Progenitor cell of endocrine pancreas (in vitro differentiated cells): ENCODE measurements at regions not wholly inside any gene's neighbourhood (a gene's known extent, or its start where the extent isn't known, plus 50 kb on each side); places are given as distances from the start of the nearest gene placed in this dataset.

Experiments used
- DNase-seq: peaks from one replicate; pipeline ENCODE4 v3.0.0; 2021; ENCODE audit warnings: low spot score; ENCODE audit not compliant: unreplicated experiment
- H3K27ac Mint-ChIP-seq: 2 replicates; pipeline ENCODE4 v1.8.0; 2021; ENCODE audit warnings: mild to moderate bottlenecking, moderate library complexity, mixed read lengths
- H3K27me3 Mint-ChIP-seq: 2 replicates; pipeline ENCODE4 v1.8.0; 2021; ENCODE audit warnings: mixed read lengths
- H3K36me3 Mint-ChIP-seq: 2 replicates; pipeline ENCODE4 v1.8.0; 2022; ENCODE audit warnings: mixed read lengths; ENCODE audit not compliant: insufficient read depth
- H3K4me1 Mint-ChIP-seq: 2 replicates; pipeline ENCODE4 v1.8.0; 2021; ENCODE audit warnings: low read depth, mixed read lengths
- H3K4me3 Mint-ChIP-seq: 2 replicates; pipeline ENCODE4 v1.8.0; 2021; ENCODE audit warnings: low read depth, mild to moderate bottlenecking, moderate library complexity, mixed read lengths
- H3K9me3 Mint-ChIP-seq: 2 replicates; pipeline ENCODE4 v1.8.0; 2021; ENCODE audit warnings: low read depth, mixed read lengths
- TF ChIP-seq, protein P1 (sequence below): fragments of 200-600 bp; sonication (generic); IDR thresholded peaks from one replicate; pipeline ENCODE4 v1.5.0; 2021; ENCODE audit warnings: antibody characterized with exemption, mild to moderate bottlenecking; ENCODE audit not compliant: unreplicated experiment

DNA sequence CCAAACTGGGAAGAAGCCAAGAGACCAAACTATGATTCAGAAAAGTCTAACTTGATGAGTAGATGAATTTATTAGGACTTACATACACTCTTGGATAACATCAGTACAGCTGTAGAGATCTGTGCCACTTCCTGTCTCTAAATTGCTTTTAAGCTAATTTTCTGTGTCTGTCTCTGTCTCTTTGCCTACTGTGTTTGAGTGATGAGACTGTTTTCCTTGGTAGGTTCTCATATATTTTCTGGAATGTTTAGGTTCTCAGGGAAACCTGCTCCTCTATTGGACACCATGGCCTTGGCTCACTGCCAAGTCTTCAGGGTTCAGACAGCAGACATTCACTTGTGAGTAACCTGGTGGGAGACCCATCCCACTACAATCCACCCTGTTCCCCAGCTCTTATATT, 103.5 kb upstream of the KIF2B start:
- Mint-ChIP-seq H3K27me3 (no peaks in the 10 kb centered on the region), H3K9me3 (peaks cover 2% of the 10 kb centered on the region), H3K36me3 (no peaks in the 10 kb centered on the region), H3K27ac (no peak overlapping the region), H3K4me1 (no peaks in the 10 kb centered on the region), H3K4me3 (no peak overlapping the region)
- TF ChIP-seq, protein P1, sequence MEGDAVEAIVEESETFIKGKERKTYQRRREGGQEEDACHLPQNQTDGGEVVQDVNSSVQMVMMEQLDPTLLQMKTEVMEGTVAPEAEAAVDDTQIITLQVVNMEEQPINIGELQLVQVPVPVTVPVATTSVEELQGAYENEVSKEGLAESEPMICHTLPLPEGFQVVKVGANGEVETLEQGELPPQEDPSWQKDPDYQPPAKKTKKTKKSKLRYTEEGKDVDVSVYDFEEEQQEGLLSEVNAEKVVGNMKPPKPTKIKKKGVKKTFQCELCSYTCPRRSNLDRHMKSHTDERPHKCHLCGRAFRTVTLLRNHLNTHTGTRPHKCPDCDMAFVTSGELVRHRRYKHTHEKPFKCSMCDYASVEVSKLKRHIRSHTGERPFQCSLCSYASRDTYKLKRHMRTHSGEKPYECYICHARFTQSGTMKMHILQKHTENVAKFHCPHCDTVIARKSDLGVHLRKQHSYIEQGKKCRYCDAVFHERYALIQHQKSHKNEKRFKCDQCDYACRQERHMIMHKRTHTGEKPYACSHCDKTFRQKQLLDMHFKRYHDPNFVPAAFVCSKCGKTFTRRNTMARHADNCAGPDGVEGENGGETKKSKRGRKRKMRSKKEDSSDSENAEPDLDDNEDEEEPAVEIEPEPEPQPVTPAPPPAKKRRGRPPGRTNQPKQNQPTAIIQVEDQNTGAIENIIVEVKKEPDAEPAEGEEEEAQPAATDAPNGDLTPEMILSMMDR = no peak
- no peak for DNase-seq

DNA sequence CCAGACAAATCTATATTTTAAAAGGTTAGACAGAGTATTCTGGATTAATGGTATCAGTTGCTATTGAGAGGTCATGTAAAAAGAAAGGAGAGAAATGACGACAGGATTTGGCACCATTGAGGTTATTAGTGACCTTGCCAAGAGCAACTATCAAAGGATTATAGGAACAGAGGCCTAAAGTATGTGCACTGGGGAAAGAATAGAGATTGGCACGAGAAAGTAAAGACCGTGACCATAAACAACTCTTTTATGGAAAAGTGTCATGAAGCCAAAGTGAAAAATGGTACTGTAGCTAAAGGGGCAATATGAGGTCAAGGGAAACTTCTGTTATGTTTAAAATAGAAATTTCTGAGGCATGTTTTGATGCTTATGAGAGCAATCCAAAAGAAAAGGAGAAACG, 115.2 kb upstream of the KIF2B start:
- peaks cover 14% of the 10 kb centered on the region for H3K9me3 Mint-ChIP-seq
- no peaks in the 10 kb centered on the region for H3K36me3 Mint-ChIP-seq
- no peak overlapping the region for H3K27ac Mint-ChIP-seq
- DNase-seq = no peak
- H3K27me3 Mint-ChIP-seq = no peaks in the 10 kb centered on the region
- no peaks in the 10 kb centered on the region for H3K4me1 Mint-ChIP-seq
- TF ChIP-seq, protein P1 = no peak
- H3K4me3 Mint-ChIP-seq = no peak overlapping the region

DNA sequence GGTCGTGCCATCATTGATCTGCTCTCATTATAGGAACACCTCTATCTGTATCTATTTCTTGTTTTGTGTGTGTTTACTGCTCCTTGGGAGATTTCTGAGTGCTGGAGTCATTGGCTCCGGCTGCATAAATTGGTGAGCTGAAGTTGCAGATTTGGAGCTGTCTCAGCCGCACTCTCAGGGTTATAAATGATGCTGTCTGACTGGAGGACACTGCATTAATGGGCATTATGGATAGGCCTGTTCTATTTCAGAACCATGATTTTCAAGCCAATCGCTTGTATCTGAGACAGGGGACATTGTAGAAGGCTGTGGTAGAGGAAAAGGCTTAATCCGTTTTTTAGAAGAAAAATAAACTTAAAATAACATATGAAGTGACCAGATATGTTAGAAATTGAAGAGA, 126.4 kb upstream of the KIF2B start:
- no peaks in the 10 kb centered on the region for H3K36me3 Mint-ChIP-seq
- H3K27ac Mint-ChIP-seq = no peak overlapping the region
- DNase-seq = no peak
- H3K9me3 Mint-ChIP-seq = no peaks in the 10 kb centered on the region
- H3K4me3 Mint-ChIP-seq = no peak overlapping the region
- H3K27me3 Mint-ChIP-seq = no peaks in the 10 kb centered on the region
- no peaks in the 10 kb centered on the region for H3K4me1 Mint-ChIP-seq
- TF ChIP-seq, protein P1 = no peak

DNA sequence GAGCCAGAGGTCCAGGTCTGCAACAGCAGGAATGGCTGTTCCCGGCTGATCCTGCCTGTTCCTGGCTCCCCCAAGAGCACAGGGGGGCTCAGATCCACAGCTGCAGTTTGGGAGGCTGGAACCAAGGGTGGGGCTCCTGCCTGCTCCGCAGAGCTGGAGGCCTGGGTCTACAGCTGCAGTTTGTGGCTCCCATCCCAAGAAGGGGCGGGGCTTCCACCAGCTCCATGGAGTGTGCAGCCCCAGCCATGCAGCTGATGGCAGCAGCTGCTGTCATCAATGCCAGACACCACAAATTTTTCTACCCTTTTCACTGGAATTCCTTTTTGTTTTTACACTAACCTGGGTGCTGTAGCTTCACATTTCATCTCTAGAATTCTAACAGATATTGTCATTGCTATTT, 135.4 kb upstream of the KIF2B start:
- TF ChIP-seq, protein P1 = no peak
- Mint-ChIP-seq H3K36me3 (no peaks in the 10 kb centered on the region), H3K4me1 (no peaks in the 10 kb centered on the region), H3K27me3 (no peaks in the 10 kb centered on the region), H3K27ac (no peak overlapping the region), H3K4me3 (no peak overlapping the region), H3K9me3 (peaks cover 9% of the 10 kb centered on the region)
- no peak for DNase-seq

DNA sequence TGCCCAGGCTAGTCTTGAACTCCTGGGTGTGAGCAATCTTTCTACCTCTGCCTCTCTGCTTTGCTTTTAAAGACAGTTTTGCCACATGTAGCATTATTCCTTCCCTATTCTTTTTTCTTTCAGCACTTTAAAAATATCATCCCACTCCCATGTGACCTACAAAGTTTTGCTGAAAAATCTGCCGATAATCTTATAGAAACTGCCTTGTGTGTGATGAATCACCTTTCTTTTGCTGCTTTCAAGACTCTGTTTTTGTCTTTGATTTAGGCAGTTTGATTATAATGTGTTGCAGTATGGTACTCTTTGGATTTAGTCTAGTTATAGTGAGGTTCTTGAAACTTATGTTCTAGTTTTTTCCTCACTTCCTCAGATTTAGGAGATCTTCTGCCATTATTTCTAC, 142.0 kb upstream of the KIF2B start:
- peaks cover 17% of the 10 kb centered on the region for H3K9me3 Mint-ChIP-seq

More for the DNA sequence above, 142.0 kb upstream of the KIF2B start:
- Mint-ChIP-seq H3K4me1 (no peaks in the 10 kb centered on the region), H3K27me3 (no peaks in the 10 kb centered on the region), H3K4me3 (no peak overlapping the region), H3K36me3 (no peaks in the 10 kb centered on the region), H3K27ac (no peak overlapping the region)
- TF ChIP-seq, protein P1 = no peak
- no peak for DNase-seq
